H1 (cell line): ENCODE measurements at regions not wholly inside any gene's neighbourhood (a gene's known extent, or its start where the extent isn't known, plus 50 kb on each side); places are given as distances from the start of the nearest gene placed in this dataset.

Experiments used
- SP1 ChIP-seq: IDR thresholded peaks from 2 replicates; pipeline ENCODE4 v1.6.1; 2011; ENCODE audit warnings: low read depth, low read length
- YY1 ChIP-seq: IDR thresholded peaks from 2 replicates; pipeline ENCODE4 v1.6.1; 2011; ENCODE audit warnings: low read depth, mild to moderate bottlenecking, low read length

DNA sequence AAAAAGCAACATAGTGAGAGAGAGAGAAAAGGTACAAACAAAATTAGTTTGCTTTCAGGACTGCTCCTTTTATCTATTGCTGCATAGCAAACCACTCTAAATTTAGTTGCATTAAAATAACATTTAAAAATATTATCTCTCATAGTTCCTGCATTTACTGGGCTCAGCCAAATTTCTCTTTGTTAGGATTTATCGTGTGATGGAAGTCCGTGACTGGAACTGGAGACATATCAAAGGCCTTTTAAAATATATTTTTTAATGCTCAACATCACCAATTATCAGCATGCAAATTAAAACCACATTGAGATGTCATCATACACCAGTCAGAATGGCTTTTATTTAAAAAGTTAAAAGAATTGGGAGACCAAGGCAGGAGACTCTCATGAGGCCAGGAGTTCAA is 107.6 kb upstream of the SYT1 start (continued):
- TF ChIP-seq YY1 (no peak), SP1 (no peak)
